ENCODE measurements at regions not wholly inside any gene's neighbourhood (a gene's known extent, or its start where the extent isn't known, plus 50 kb on each side); places are given as distances from the start of the nearest gene placed in this dataset.

DNA sequence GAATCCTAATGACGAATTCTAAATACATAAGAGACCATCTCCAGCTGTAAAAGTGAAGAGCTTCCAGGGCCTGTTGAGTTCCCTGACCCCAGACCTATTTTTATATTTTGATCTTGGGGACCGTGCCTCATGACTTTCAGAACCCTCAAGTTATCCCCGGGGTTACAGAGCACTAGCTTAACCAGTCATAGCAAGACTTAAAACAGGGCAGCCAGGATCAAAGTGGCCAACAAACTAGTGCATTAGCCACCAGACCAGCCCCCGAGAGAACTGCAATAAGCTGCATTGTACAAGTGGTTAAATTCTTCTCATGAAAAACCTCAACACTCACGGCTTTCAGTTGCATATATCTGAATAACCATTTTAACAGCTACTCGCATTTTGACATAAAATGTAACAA lies 183.0 kb downstream of the BARHL2 start:
- TF ChIP-seq, protein P1, sequence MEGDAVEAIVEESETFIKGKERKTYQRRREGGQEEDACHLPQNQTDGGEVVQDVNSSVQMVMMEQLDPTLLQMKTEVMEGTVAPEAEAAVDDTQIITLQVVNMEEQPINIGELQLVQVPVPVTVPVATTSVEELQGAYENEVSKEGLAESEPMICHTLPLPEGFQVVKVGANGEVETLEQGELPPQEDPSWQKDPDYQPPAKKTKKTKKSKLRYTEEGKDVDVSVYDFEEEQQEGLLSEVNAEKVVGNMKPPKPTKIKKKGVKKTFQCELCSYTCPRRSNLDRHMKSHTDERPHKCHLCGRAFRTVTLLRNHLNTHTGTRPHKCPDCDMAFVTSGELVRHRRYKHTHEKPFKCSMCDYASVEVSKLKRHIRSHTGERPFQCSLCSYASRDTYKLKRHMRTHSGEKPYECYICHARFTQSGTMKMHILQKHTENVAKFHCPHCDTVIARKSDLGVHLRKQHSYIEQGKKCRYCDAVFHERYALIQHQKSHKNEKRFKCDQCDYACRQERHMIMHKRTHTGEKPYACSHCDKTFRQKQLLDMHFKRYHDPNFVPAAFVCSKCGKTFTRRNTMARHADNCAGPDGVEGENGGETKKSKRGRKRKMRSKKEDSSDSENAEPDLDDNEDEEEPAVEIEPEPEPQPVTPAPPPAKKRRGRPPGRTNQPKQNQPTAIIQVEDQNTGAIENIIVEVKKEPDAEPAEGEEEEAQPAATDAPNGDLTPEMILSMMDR (IDR thresholded peaks at IDR 0.05; ENCODE audit: insufficient read depth, low read length, poor library complexity, severe bottlenecking): no peak
- TF ChIP-seq EZH2phosphoT487 (conservative IDR thresholded peaks at IDR 0.05; ENCODE audit: low read length): no peak

Measured in SU-DHL-6 (cell line).